Bronchial epithelial cell (primary cell): ENCODE measurements at regions not wholly inside any gene's neighbourhood (a gene's known extent, or its start where the extent isn't known, plus 50 kb on each side); places are given as distances from the start of the nearest gene placed in this dataset.

Source experiments
- DNase-seq: peaks from one replicate; pipeline ENCODE4 v3.0.0-alpha.2; 2010; ENCODE audit warnings: low read depth
- FAIRE-seq: peaks from 2 replicates; lab custom pipeline; 2011; peaks lifted over from hg19 to GRCh38; lab: Jason Lieb, UNC
- H3K27me3 ChIP-seq: 2 replicates; pipeline ENCODE4 v1.5.1; 2011; ENCODE audit warnings: low read length; ENCODE audit not compliant: control insufficient read depth, insufficient read depth
- H3K36me3 ChIP-seq: 2 replicates; pipeline ENCODE4 v1.5.1; 2011; ENCODE audit warnings: low read length; ENCODE audit not compliant: control insufficient read depth, insufficient read depth
- H3K4me3 ChIP-seq: 2 replicates; pipeline ENCODE4 v1.5.1; 2011; ENCODE audit warnings: mild to moderate bottlenecking, low read depth, low read length, control low read depth
- TF ChIP-seq, protein P1 (sequence below): IDR thresholded peaks from 2 replicates; pipeline ENCODE4 v1.5.1; 2011; ENCODE audit warnings: mild to moderate bottlenecking, moderate library complexity, low read length, control low read depth, inconsistent platforms; ENCODE audit not compliant: insufficient read depth, severe bottlenecking

DNA sequence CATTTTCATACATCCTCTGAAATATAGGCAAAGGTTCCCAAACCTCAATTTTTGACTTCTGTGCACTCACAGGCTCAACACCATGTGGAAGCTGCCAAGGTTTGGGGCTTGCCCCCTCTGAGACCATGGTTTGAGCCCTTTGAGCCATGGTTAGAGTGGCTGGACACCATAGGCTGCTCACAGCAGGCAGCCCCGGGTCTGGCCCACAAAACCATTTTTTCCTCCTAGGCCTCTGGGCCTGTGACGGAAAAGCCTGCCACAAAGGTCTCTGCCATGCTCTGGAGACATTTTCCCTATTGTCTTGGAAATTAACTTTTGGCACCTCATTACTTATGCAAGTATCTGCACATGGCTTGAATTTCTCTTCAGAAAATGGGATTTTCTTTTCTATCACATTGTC lies 1113.2 kb upstream of the ATXN7L3B start:
- Histone ChIP-seq H3K4me3 (no peak overlapping the region), H3K27me3 (no peaks in the 10 kb centered on the region), H3K36me3 (no peaks in the 10 kb centered on the region)
- TF ChIP-seq, protein P1, sequence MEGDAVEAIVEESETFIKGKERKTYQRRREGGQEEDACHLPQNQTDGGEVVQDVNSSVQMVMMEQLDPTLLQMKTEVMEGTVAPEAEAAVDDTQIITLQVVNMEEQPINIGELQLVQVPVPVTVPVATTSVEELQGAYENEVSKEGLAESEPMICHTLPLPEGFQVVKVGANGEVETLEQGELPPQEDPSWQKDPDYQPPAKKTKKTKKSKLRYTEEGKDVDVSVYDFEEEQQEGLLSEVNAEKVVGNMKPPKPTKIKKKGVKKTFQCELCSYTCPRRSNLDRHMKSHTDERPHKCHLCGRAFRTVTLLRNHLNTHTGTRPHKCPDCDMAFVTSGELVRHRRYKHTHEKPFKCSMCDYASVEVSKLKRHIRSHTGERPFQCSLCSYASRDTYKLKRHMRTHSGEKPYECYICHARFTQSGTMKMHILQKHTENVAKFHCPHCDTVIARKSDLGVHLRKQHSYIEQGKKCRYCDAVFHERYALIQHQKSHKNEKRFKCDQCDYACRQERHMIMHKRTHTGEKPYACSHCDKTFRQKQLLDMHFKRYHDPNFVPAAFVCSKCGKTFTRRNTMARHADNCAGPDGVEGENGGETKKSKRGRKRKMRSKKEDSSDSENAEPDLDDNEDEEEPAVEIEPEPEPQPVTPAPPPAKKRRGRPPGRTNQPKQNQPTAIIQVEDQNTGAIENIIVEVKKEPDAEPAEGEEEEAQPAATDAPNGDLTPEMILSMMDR, result no peak
- DNase-seq, result no peak
- FAIRE-seq, result no peak

DNA sequence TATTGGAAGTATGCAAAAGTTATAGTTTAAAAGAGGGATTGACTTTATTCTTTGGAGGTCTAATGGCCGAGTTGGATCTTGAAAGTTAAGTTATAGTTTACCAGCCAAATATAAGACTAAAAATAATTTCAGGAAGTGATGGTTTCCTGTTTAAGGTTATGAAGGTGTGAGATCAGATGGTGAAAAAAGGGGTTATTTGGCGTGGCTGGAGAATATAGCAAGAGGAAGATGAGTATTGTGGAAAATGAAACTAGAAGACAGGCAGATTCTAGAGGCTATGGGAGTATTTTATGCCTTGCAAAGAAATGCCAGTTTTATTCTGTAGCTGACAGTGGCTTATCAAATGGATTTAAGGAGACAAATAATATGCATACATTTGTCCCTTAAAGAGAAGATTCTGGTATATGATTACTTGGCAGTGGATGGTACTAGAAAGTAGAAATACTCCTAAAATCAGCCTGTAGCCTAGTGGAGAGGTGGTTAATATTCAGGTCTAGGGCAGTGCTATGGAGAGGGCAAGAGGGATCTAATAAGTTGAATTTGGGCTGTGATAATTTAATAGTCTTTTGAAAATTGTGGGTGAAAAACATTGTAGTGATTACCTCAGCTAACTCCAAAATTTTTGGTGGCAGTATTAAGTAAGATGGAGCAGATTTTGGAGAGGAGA lies 1091.8 kb upstream of the ATXN7L3B start:
- no peaks in the 10 kb centered on the region for H3K36me3 ChIP-seq
- H3K27me3 ChIP-seq, result no peaks in the 10 kb centered on the region
- TF ChIP-seq, protein P1, result no peak
- DNase-seq, result no peak
- no peak overlapping the region for H3K4me3 ChIP-seq
- no peak for FAIRE-seq

DNA sequence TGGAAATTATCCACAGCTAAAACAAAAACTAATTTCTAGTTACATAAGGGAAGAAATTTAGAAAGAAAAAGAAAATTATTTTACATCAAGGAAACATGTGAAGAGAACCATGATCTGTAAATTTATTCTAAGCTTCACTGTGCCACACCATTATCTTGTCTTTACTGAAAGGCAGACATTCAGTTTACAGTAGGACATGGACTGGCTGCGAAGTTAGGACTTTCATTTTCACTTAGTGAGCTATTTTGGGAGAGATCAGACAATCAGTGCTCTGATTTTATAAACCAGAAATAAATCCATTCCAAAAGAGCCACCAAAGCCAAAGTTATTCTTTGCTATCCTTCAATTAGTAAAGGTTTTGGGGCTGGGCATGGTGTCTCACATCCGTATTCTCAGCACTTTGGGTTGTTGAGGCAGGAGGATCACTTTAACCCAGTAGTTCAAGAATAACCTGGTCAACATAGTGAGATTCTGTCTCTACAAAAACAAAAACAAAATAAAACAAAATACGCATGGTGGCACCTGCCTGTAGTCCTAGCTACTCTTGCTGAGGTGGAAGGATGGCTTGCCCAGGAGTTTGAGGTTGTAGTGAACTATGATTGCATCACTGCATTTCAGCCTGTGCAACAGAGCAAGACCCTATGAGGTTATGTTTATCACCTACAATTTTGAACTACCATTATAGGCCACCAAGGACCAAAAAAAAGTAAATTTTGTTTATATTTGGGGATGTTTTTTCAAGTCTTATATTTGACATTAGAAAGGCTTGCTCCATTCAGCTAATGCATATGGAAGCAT lies 1084.8 kb upstream of the ATXN7L3B start:
- TF ChIP-seq, protein P1, result no peak
- Histone ChIP-seq H3K27me3 (no peaks in the 10 kb centered on the region), H3K36me3 (no peaks in the 10 kb centered on the region), H3K4me3 (no peak overlapping the region)
- no peak for DNase-seq
- no peak for FAIRE-seq

DNA sequence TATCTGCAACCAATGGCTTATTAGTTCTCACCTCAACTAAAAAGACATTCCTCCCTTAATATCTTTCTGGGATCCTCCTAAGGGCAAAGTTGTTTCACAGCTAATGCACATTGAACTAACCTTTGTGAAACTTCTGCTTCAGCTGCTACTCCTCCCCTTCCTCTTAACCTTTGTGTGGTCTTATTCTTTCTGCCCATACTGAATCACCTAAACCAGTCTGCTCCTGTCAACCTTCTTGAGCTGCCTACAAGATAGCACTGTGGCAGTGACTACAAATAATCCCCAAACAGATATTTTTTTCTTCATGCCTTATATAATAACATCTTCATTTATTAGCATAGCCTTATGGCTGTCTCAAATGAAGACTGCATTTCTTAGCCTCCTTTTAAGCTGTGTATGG lies 1077.4 kb upstream of the ATXN7L3B start:
- Histone ChIP-seq H3K4me3 (no peak overlapping the region), H3K36me3 (no peaks in the 10 kb centered on the region)

DNA sequence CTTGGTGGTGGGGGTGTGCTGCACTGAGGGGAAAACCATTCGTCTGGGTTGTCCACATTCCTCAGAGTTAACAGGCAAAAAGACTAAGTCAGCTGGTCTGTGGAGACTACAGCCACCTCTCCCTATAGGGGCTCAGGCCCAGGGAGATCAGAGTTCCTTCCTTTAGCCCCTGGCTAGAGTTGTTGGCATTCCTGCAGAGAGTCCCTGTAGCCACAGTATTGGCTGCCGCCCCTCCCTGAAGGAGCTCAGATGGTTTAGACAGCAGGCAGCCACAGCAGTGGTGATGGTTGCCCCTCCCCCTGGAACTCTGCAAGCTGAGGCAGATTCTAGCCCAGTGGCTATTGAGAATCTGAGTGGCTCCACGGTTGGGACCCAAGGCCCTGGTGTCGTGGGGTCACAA lies 1072.5 kb upstream of the ATXN7L3B start:
- TF ChIP-seq, protein P1, result no peak
- DNase-seq (no peak), FAIRE-seq (no peak)
- H3K36me3 ChIP-seq, result no peaks in the 10 kb centered on the region
- no peaks in the 10 kb centered on the region for H3K27me3 ChIP-seq
- no peak overlapping the region for H3K4me3 ChIP-seq

More for the DNA sequence above, 1077.4 kb upstream of the ATXN7L3B start:
- TF ChIP-seq, protein P1, result no peak
- H3K27me3 ChIP-seq, result no peaks in the 10 kb centered on the region
- DNase-seq, result no peak
- no peak for FAIRE-seq

DNA sequence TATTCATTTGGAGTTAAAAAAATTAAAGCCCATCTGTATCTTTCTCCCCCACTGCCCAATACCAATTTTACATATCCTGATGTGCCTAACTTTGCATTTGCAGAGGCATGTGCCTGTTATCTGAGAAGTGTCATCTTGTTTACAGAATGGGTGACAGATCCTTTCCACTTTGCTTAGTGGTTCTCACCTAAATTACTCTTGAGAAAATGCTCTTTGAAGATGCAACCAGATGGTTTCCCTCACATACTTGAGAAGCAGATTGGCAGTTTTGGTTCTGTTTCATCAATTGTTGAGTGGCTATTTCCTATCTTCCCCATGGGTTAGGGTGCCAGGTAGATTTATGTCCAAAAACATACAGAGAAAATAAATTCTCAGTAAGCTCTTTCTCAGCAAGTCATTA lies 1051.4 kb upstream of the ATXN7L3B start:
- Histone ChIP-seq H3K4me3 (no peak overlapping the region), H3K36me3 (no peaks in the 10 kb centered on the region), H3K27me3 (no peaks in the 10 kb centered on the region)
- FAIRE-seq (no peak), DNase-seq (no peak)
- TF ChIP-seq, protein P1, result no peak
